Gastrocnemius medialis (tissue), 4 donors: ENCODE measurements at regions not wholly inside any gene's neighbourhood (a gene's known extent, or its start where the extent isn't known, plus 50 kb on each side); places are given as distances from the start of the nearest gene placed in this dataset.

Experiments used
- ATAC-seq, 2 donors: fragments of 150-250 bp; one replicate each; pipeline ENCODE4 v1.9.1; 2016
- DNase-seq, 2 donors: peaks; one replicate each; pipeline ENCODE4 v3.0.0-alpha.2; 2019
- H3K27ac ChIP-seq, 4 donors: fragments of 200-600 bp; sonication (generic); 1 replicate in 1 of 4; 2 replicates in 3 of 4; pipeline ENCODE4 v1.5.1; 2016 to 2018; ENCODE audit warnings: mild to moderate bottlenecking in 2 of 4, moderate library complexity in 1 of 4
- H3K27me3 ChIP-seq, 3 donors: fragments of 200-600 bp; sonication (generic) in 2 of 3; 1 replicate in 1 of 3; 2 replicates in 2 of 3; pipeline versions ENCODE4 v1.5.1 to v1.6.0; 2016 to 2019; ENCODE audit warnings: mild to moderate bottlenecking in 1 of 3, moderate library complexity in 1 of 3
- H3K36me3 ChIP-seq, 2 donors: fragments of 200-600 bp; sonication (generic) in 1 of 2; one replicate each; pipeline ENCODE4 v1.5.1; 2017 to 2018
- H3K4me1 ChIP-seq, 2 donors: fragments of 200-600 bp; sonication (generic) in 1 of 2; one replicate each; pipeline ENCODE4 v1.5.1; 2016 to 2017; ENCODE audit warnings: mild to moderate bottlenecking in 2 of 2
- H3K4me3 ChIP-seq, 4 donors: fragments of 200-600 bp; sonication (generic) in 3 of 4; 1 replicate in 1 of 4; 2 replicates in 3 of 4; pipeline ENCODE4 v1.5.1; 2016 to 2019; ENCODE audit warnings: mild to moderate bottlenecking in 2 of 4
- H3K9me3 ChIP-seq, 3 donors: fragments of 200-600 bp; sonication (generic) in 2 of 3; 1 replicate in 1 of 3; 2 replicates in 2 of 3; pipeline ENCODE4 v1.5.1; 2016 to 2019
- CTCF ChIP-seq, 5 experiments: fragments of 450-650 bp in 3 of 5; fragments of 200-600 bp in 2 of 5; sonication (generic) in 2 of 5; IDR thresholded peaks in 4 of 5; conservative IDR thresholded peaks in 1 of 5; 1 replicate in 4 of 5; 2 replicates in 1 of 5; pipeline ENCODE4 v1.5.1; 2016 to 2019; ENCODE audit warnings: antibody characterized with exemption in 5 of 5, mild to moderate bottlenecking in 3 of 5, moderate library complexity in 3 of 5
- POLR2A ChIP-seq, 2 donors: fragments of 450-650 bp; IDR thresholded peaks; one replicate each; pipeline ENCODE4 v1.6.1; 2017; ENCODE audit warnings: antibody characterized with exemption in 2 of 2, mild to moderate bottlenecking in 2 of 2, moderate library complexity in 2 of 2
- in situ Hi-C, 4 donors: fragments of 200-750 bp; cut with MboI; loops; one replicate each; pipeline versions ENCODE4 v1.15.0 to v1.8.0; 2017; ENCODE audit warnings: low sequenced_read_pairs in 4 of 4
- intact Hi-C: fragments of 100-400 bp; cut with DNase I; formaldehyde crosslinking; loops from one replicate; pipeline ENCODE4 v1.15.1; 2023; ENCODE audit warnings: low total_unique reads

- H3K4me3 ChIP-seq = no peak overlapping the region
- H3K4me1 ChIP-seq = no peaks in the 10 kb centered on the region
- H3K36me3 ChIP-seq = no peaks in the 10 kb centered on the region
- ATAC-seq = no peak
- DNase-seq = no peak
- TF ChIP-seq POLR2A (IDR thresholded peaks at IDR 0.05) (no peak), CTCF (IDR thresholded peaks at IDR 0.05 in 4 of 5, conservative IDR thresholded peaks at IDR 0.05 in 1 of 5) (no peak)
- H3K9me3 ChIP-seq = no peaks in the 10 kb centered on the region
- intact Hi-C loops (no loop called here), in situ Hi-C loops (no loop called here)
- no peaks in the 10 kb centered on the region for H3K27me3 ChIP-seq
- H3K27ac ChIP-seq = no peak overlapping the region
Measured at GRCh38 chr4:116618638-116619037, 466.7 kb downstream of the TRAM1L1 start.

- H3K4me3 ChIP-seq = no peak overlapping the region
- TF ChIP-seq POLR2A (IDR thresholded peaks at IDR 0.05) (no peak), CTCF (IDR thresholded peaks at IDR 0.05 in 4 of 5, conservative IDR thresholded peaks at IDR 0.05 in 1 of 5) (no peak)
- H3K4me1 ChIP-seq = no peaks in the 10 kb centered on the region
- in situ Hi-C loops = no loop called here
- no peak overlapping the region for H3K27ac ChIP-seq
- intact Hi-C loops = no loop called here
- DNase-seq = no peak
- no peak for ATAC-seq
- no peaks in the 10 kb centered on the region for H3K36me3 ChIP-seq
- H3K27me3 ChIP-seq = no peaks in the 10 kb centered on the region
- no peaks in the 10 kb centered on the region for H3K9me3 ChIP-seq
Measured at GRCh38 chr4:116603096-116603495, 482.3 kb downstream of the TRAM1L1 start.

- H3K36me3 ChIP-seq = no peaks in the 10 kb centered on the region
- intact Hi-C loops (no loop called here), in situ Hi-C loops (no loop called here)
- no peak overlapping the region for H3K27ac ChIP-seq
- H3K9me3 ChIP-seq = no peaks in the 10 kb centered on the region
- H3K4me3 ChIP-seq = no peak overlapping the region
- H3K27me3 ChIP-seq = no peaks in the 10 kb centered on the region
- ATAC-seq = no peak
- TF ChIP-seq POLR2A (IDR thresholded peaks at IDR 0.05) = no peak
- TF ChIP-seq CTCF (IDR thresholded peaks at IDR 0.05 in 4 of 5, conservative IDR thresholded peaks at IDR 0.05 in 1 of 5) = no peak
- H3K4me1 ChIP-seq = no peaks in the 10 kb centered on the region
- no peak for DNase-seq
Measured at GRCh38 chr4:116599859-116600258, 485.5 kb downstream of the TRAM1L1 start.

- no peaks in the 10 kb centered on the region for H3K36me3 ChIP-seq
- H3K27me3 ChIP-seq = no peaks in the 10 kb centered on the region
- ATAC-seq (no peak), DNase-seq (no peak)
- no peak overlapping the region for H3K27ac ChIP-seq
- H3K4me1 ChIP-seq = no peaks in the 10 kb centered on the region
- TF ChIP-seq POLR2A (IDR thresholded peaks at IDR 0.05) (no peak), CTCF (IDR thresholded peaks at IDR 0.05 in 4 of 5, conservative IDR thresholded peaks at IDR 0.05 in 1 of 5) (no peak)
- no peak overlapping the region for H3K4me3 ChIP-seq
- H3K9me3 ChIP-seq = no peaks in the 10 kb centered on the region
- intact Hi-C loops (no loop called here), in situ Hi-C loops (no loop called here)
Measured at GRCh38 chr4:116598980-116599789, 486.2 kb downstream of the TRAM1L1 start.
